CD14-positive monocyte (primary cell): ENCODE measurements at regions not wholly inside any gene's neighbourhood (a gene's known extent, or its start where the extent isn't known, plus 50 kb on each side); places are given as distances from the start of the nearest gene placed in this dataset.
"Not testable (repeated sequence)": the region's sequence is repeated elsewhere in the genome, so short reads cannot be mapped to it uniquely, and the experiment has no call there.

Source experiments
- DNase-seq, 3 donors: peaks; one replicate each; pipeline ENCODE4 v3.0.0-alpha.2; 2011 to 2022
- H2AFZ ChIP-seq: 2 replicates; pipeline ENCODE4 v1.6.0; 2012; ENCODE audit warnings: mild to moderate bottlenecking, low read depth, low read length, inconsistent platforms; ENCODE audit not compliant: insufficient read depth, poor library complexity, severe bottlenecking
- H3K27ac ChIP-seq, 2 donors: 1 replicate in 1 of 2; 2 replicates in 1 of 2; pipeline ENCODE4 v1.5.1; 2012 to 2013; ENCODE audit warnings: low read length in 2 of 2, control low read depth in 1 of 2, inconsistent platforms in 1 of 2, low read depth in 1 of 2, mild to moderate bottlenecking in 1 of 2
- H3K27me3 ChIP-seq, 2 donors: one replicate each; pipeline versions ENCODE4 v1.6.0 to v1.6.1; 2011 to 2013; ENCODE audit warnings: low read length in 2 of 2; ENCODE audit not compliant: control insufficient read depth in 2 of 2, insufficient read depth in 2 of 2
- H3K36me3 ChIP-seq, 2 donors: replicated peaks in 1 of 2; 1 replicate in 1 of 2; 2 replicates in 1 of 2; pipeline versions ENCODE4 v1.5.1 to v1.6.1; 2012 to 2013; ENCODE audit warnings: low read length in 2 of 2, control low read depth in 1 of 2, inconsistent platforms in 1 of 2, mild to moderate bottlenecking in 1 of 2; ENCODE audit not compliant: insufficient read depth in 2 of 2, control insufficient read depth in 1 of 2
- H3K4me1 ChIP-seq, 2 donors: 1 replicate in 1 of 2; 2 replicates in 1 of 2; pipeline versions ENCODE4 v1.5.1 to v1.6.1; 2012 to 2013; ENCODE audit warnings: low read length in 2 of 2, control low read depth in 1 of 2, inconsistent platforms in 1 of 2, mild to moderate bottlenecking in 1 of 2, moderate library complexity in 1 of 2; ENCODE audit not compliant: insufficient read depth in 2 of 2, control insufficient read depth in 1 of 2
- H3K4me2 ChIP-seq: replicated peaks from 2 replicates; pipeline ENCODE3; 2012; ENCODE audit warnings: low read length, moderate library complexity, mild to moderate bottlenecking; ENCODE audit not compliant: poor library complexity, severe bottlenecking; ENCODE audit errors: extremely low read depth
- H3K4me3 ChIP-seq, 3 experiments: fragments of 200-600 bp in 1 of 3; sonication (generic) in 1 of 3; replicated peaks in 1 of 3; 1 replicate in 2 of 3; 2 replicates in 1 of 3; pipeline ENCODE4 v1.5.1; 2011 to 2013; ENCODE audit warnings: low read length in 3 of 3, mild to moderate bottlenecking in 3 of 3, control low read depth in 2 of 3, low read depth in 2 of 3, inconsistent platforms in 1 of 3, moderate library complexity in 1 of 3
- H3K79me2 ChIP-seq: 2 replicates; pipeline ENCODE4 v1.6.0; 2012; ENCODE audit warnings: mild to moderate bottlenecking, control low read depth, inconsistent platforms, low read length, moderate library complexity; ENCODE audit not compliant: insufficient read depth
- H3K9ac ChIP-seq: 2 replicates; pipeline ENCODE4 v1.6.0; 2017; ENCODE audit warnings: low read length, mild to moderate bottlenecking; ENCODE audit not compliant: insufficient read depth, poor library complexity, severe bottlenecking
- H3K9me3 ChIP-seq, 2 donors: replicated peaks in 1 of 2; 1 replicate in 1 of 2; 2 replicates in 1 of 2; pipeline versions ENCODE4 v1.5.1 to v1.6.1; 2012 to 2013; ENCODE audit warnings: low read length in 2 of 2, control low read depth in 1 of 2; ENCODE audit not compliant: control insufficient read depth in 1 of 2, insufficient read depth in 1 of 2
- H4K20me1 ChIP-seq: 2 replicates; pipeline ENCODE4 v1.6.0; 2012; ENCODE audit warnings: mild to moderate bottlenecking, low read length, control low read depth, moderate library complexity; ENCODE audit not compliant: insufficient read depth
- H3K27ac Mint-ChIP-seq, 7 donors: one replicate each; pipeline ENCODE4 v1.8.0; 2020; ENCODE audit warnings: mild to moderate bottlenecking in 7 of 7, mixed read lengths in 7 of 7, moderate library complexity in 6 of 7, inconsistent platforms in 2 of 7
- H3K27me3 Mint-ChIP-seq, 3 donors: one replicate each; pipeline ENCODE4 v1.8.0; 2021 to 2022; ENCODE audit warnings: low read depth in 3 of 3, mild to moderate bottlenecking in 3 of 3, mixed read lengths in 3 of 3, moderate library complexity in 3 of 3, inconsistent platforms in 1 of 3
- H3K36me3 Mint-ChIP-seq, 2 donors: one replicate each; pipeline ENCODE4 v1.8.0; 2020; ENCODE audit warnings: mixed read lengths in 2 of 2, inconsistent platforms in 1 of 2, mild to moderate bottlenecking in 1 of 2
- H3K4me1 Mint-ChIP-seq: one replicate; pipeline ENCODE4 v1.8.0; 2020; ENCODE audit warnings: mild to moderate bottlenecking, mixed read lengths
- H3K4me3 Mint-ChIP-seq, 2 donors: one replicate each; pipeline ENCODE4 v1.8.0; 2020; ENCODE audit warnings: mild to moderate bottlenecking in 2 of 2, mixed read lengths in 2 of 2, moderate library complexity in 1 of 2
- H3K9me3 Mint-ChIP-seq, 7 donors: one replicate each; pipeline ENCODE4 v1.8.0; 2020 to 2022; ENCODE audit warnings: mixed read lengths in 7 of 7, mild to moderate bottlenecking in 6 of 7, moderate library complexity in 6 of 7, inconsistent platforms in 2 of 7
- WGBS: methylation state at CpG from one replicate; pipeline ENCODE4 v1.1.5; 2013; ENCODE audit warnings: missing lambda C conversion rate; ENCODE audit not compliant: insufficient coverage; 5-methylcytosine and 5-hydroxymethylcytosine counted together
- intact Hi-C, 2 donors: fragments of 100-400 bp; cut with micrococcal nuclease; formaldehyde crosslinking; loops; one replicate each; pipeline versions ENCODE4 v1.15.0 to v1.15.1; 2023
- TF ChIP-seq, protein P1 (sequence below): fragments of 200-600 bp; IDR thresholded peaks from one replicate; pipeline ENCODE4 v1.8.0; 2022; ENCODE audit warnings: antibody characterized with exemption, mild to moderate bottlenecking

DNA sequence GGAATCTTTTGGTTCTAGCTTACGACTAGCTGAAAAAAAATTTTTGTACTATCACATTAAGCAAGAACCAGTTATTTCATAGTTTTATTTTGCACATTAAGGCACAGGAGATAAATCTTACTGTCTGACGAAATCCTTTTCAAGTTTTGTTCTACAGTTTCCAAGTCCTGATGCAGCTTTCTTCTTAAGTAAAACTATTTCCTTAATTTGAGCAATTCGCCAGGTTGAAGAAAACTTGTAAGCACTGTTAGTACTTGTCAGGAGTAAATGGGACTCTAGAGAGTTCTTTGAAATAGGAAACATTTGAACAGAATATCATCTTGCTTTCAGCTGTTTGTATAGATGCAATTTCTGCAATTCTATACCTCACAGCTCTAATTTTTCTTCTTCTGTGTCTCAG, 318.8 kb upstream of the ELAVL2 start:
- Histone ChIP-seq H3K9me3 (peaks cover 0 to 3% of the 10 kb centered on the region in 2 donors), H3K4me2 (no peak overlapping the region), H3K4me3 (no peak overlapping the region), H3K27me3 (no peaks in the 10 kb centered on the region), H3K9ac (no peak overlapping the region), H3K79me2 (no peaks in the 10 kb centered on the region), H3K4me1 (no peaks in the 10 kb centered on the region), H3K36me3 (no peaks in the 10 kb centered on the region), H4K20me1 (no peaks in the 10 kb centered on the region), H3K27ac (no peak overlapping the region), H2AFZ (no peak overlapping the region)
- intact Hi-C loops: no loop called here
- Mint-ChIP-seq H3K4me1 (no peaks in the 10 kb centered on the region), H3K4me3 (no peak overlapping the region), H3K27ac (no peak overlapping the region), H3K9me3 (peaks cover 0 to 3% (median 0%) of the 10 kb centered on the region in 7 donors), H3K36me3 (no peaks in the 10 kb centered on the region), H3K27me3 (no peaks in the 10 kb centered on the region)
- whole genome bisulfite sequencing: no CpG with 5 or more reads among the region's 3 CpGs
- TF ChIP-seq, protein P1, sequence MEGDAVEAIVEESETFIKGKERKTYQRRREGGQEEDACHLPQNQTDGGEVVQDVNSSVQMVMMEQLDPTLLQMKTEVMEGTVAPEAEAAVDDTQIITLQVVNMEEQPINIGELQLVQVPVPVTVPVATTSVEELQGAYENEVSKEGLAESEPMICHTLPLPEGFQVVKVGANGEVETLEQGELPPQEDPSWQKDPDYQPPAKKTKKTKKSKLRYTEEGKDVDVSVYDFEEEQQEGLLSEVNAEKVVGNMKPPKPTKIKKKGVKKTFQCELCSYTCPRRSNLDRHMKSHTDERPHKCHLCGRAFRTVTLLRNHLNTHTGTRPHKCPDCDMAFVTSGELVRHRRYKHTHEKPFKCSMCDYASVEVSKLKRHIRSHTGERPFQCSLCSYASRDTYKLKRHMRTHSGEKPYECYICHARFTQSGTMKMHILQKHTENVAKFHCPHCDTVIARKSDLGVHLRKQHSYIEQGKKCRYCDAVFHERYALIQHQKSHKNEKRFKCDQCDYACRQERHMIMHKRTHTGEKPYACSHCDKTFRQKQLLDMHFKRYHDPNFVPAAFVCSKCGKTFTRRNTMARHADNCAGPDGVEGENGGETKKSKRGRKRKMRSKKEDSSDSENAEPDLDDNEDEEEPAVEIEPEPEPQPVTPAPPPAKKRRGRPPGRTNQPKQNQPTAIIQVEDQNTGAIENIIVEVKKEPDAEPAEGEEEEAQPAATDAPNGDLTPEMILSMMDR: no peak
- no peak for DNase-seq

DNA sequence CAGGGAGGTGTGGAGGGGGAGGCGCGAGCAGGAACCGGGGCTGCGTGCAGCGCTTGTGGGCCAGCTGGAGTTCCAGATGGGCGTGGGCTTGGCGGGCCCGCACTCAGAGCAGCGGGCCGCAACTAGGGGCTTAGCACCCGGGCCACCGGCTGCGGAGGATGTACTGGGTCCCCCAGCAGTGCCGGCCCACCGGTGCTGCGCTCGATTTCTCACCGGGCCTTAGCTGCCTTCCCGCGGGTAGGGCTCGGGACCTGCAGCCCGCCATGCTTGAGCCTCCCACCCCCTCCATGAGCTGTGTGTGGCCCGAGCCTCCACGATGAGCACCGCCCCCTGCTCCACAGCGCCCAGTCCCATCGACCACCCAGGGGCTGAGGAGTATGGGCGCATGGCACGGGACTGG, 309.0 kb upstream of the ELAVL2 start:
- H3K4me1 Mint-ChIP-seq, H3K27me3 Mint-ChIP-seq, H3K27ac ChIP-seq, H3K36me3 Mint-ChIP-seq, DNase-seq, H3K9ac ChIP-seq, H2AFZ ChIP-seq, H3K4me3 ChIP-seq, H3K4me2 ChIP-seq, H4K20me1 ChIP-seq, H3K36me3 ChIP-seq, intact Hi-C loops, H3K4me3 Mint-ChIP-seq, H3K27ac Mint-ChIP-seq, H3K79me2 ChIP-seq, H3K27me3 ChIP-seq, H3K4me1 ChIP-seq: not testable (repeated sequence)
- peaks cover 2 to 19% (median 7%) of the 10 kb centered on the region in 7 donors for H3K9me3 Mint-ChIP-seq
- WGBS: 97% methylated on average over 11 of the region's 29 CpGs
- peaks cover 12 to 17% of the 10 kb centered on the region in 2 donors for H3K9me3 ChIP-seq
